D721Med (cell line): ENCODE measurements at regions not wholly inside any gene's neighbourhood (a gene's known extent, or its start where the extent isn't known, plus 50 kb on each side); places are given as distances from the start of the nearest gene placed in this dataset.
"Not testable (repeated sequence)": the region's sequence is repeated elsewhere in the genome, so short reads cannot be mapped to it uniquely, and the experiment has no call there.

Experiments used
- DNase-seq: peaks from one replicate; pipeline ENCODE4 v3.0.0; 2011; ENCODE audit warnings: low spot score; ENCODE audit not compliant: insufficient read length
- FAIRE-seq: peaks from 2 replicates; lab custom pipeline; 2011; peaks lifted over from hg19 to GRCh38; lab: Jason Lieb, UNC
- TF ChIP-seq, protein P1 (sequence below): IDR thresholded peaks from 2 replicates; pipeline ENCODE4 v1.5.1; 2012; ENCODE audit warnings: mild to moderate bottlenecking, control low read depth; ENCODE audit not compliant: insufficient read depth; ENCODE audit errors: missing control alignments

GRCh38 chr3:147333098-147333497 is 73.2 kb downstream of the ZIC4 start:
- no peak for DNase-seq
- no peak for FAIRE-seq
- TF ChIP-seq, protein P1, sequence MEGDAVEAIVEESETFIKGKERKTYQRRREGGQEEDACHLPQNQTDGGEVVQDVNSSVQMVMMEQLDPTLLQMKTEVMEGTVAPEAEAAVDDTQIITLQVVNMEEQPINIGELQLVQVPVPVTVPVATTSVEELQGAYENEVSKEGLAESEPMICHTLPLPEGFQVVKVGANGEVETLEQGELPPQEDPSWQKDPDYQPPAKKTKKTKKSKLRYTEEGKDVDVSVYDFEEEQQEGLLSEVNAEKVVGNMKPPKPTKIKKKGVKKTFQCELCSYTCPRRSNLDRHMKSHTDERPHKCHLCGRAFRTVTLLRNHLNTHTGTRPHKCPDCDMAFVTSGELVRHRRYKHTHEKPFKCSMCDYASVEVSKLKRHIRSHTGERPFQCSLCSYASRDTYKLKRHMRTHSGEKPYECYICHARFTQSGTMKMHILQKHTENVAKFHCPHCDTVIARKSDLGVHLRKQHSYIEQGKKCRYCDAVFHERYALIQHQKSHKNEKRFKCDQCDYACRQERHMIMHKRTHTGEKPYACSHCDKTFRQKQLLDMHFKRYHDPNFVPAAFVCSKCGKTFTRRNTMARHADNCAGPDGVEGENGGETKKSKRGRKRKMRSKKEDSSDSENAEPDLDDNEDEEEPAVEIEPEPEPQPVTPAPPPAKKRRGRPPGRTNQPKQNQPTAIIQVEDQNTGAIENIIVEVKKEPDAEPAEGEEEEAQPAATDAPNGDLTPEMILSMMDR: no peak

DNA sequence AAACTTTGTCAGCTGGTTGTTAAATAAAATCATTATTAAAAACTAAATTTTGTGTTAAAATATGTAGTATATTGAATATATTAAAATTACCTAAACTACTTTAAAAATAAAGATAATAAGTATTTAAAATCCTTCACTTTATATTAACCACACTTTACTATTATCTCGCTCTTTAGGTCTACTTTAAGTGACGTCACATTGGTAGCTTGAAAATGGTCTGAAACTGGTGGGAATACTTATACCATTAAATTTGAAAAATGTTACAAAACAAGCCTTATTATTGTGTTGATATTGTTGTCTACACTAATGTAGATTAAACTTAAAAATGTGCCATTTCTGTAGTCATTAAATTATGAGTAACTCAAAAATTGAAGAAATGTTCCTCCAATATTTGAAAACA is 77.6 kb downstream of the ZIC4 start:
- FAIRE-seq (no peak), DNase-seq (no peak)
- TF ChIP-seq, protein P1: no peak

- no peak for DNase-seq
Measured at GRCh38 chr3:147324356-147324755, 82.0 kb downstream of the ZIC4 start.

GRCh38 chr3:147318900-147319299 is 87.4 kb downstream of the ZIC4 start:
- DNase-seq: no peak
- TF ChIP-seq, protein P1: no peak
- FAIRE-seq: no peak

More at GRCh38 chr3:147324356-147324755, 82.0 kb downstream of the ZIC4 start:
- FAIRE-seq: no peak
- TF ChIP-seq, protein P1: no peak

GRCh38 chr3:147317080-147317479 is 89.3 kb downstream of the ZIC4 start:
- not testable (repeated sequence) for FAIRE-seq, DNase-seq

DNA sequence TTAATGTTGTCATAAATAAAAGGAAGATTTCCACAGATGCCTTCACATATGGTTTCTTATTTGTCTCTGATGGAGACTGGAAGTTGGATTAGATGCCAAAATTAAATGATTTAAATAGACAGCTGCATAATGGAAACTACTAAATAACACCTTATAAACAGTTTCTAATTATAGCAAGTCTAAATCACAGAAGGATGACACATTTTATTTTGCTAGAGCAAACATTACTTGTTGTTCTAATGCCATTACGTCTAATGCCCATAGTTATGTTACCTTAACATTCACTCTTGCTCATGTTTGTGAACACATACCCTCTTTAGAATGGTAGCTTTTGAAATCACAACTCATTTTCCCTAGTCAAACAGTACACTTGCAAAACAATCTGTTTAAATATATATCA is 92.8 kb downstream of the ZIC4 start:
- DNase-seq: no peak
- no peak for FAIRE-seq
- TF ChIP-seq, protein P1: no peak

GRCh38 chr3:147312786-147313280 is 93.5 kb downstream of the ZIC4 start:
- FAIRE-seq: no peak
- TF ChIP-seq, protein P1: no peak
- no peak for DNase-seq

- DNase-seq: no peak
- TF ChIP-seq, protein P1: no peak
- FAIRE-seq: no peak
Measured at GRCh38 chr3:147311716-147312115, 94.6 kb downstream of the ZIC4 start.
